Stimulated activated CD4-positive, alpha-beta T cell treated with anti-CD3 and anti-CD28 coated beads, Interleukin-15, amount 100 ng/mL, for 48 hours (primary cell): ENCODE measurements at regions not wholly inside any gene's neighbourhood (a gene's known extent, or its start where the extent isn't known, plus 50 kb on each side); places are given as distances from the start of the nearest gene placed in this dataset.

Experiments used
- DNase-seq, 2 donors: peaks; one replicate each; pipeline ENCODE4 v3.0.0-alpha.2; 2020; ENCODE audit warnings: low read depth in 2 of 2

DNA sequence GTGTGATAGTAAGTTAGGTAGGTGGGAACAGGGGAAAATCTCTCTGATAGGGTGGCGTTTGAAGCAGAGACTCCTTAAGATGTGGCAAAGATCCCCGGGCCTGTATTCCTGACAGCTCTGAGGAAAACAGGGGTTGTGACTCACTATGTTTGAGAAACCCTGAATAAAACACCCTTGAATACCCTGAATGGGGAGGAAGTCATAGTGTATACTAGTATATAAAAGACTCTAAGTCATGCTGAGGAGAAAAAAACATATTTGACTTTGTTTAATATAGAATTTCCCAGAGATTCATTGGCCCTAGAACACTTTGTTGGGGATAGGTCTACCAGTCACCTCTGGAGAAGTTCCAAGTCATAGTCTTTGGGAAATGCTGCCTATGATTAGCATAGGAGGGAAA, 590.9 kb downstream of the IRS1 start:
- DNase-seq, result no peak

DNA sequence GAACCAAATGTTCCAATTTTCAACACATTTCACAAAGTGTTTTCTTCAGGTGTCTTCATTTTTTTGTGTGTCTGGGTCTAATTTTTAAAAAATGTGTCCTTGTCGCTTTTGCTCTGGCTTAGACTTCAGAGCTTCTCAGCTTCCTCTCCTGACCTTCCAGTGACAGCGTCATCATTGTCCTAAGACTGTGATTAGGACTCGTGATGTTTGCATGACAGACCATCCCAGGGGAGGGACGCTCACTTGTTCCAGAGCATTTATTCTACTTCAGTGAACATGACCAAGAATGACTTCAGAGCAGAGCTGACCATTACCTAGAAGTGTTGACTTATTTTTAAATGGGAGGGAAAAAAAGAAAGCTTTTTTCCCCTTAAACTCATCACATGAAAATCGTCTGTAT, 591.9 kb downstream of the IRS1 start:
- no peak for DNase-seq

DNA sequence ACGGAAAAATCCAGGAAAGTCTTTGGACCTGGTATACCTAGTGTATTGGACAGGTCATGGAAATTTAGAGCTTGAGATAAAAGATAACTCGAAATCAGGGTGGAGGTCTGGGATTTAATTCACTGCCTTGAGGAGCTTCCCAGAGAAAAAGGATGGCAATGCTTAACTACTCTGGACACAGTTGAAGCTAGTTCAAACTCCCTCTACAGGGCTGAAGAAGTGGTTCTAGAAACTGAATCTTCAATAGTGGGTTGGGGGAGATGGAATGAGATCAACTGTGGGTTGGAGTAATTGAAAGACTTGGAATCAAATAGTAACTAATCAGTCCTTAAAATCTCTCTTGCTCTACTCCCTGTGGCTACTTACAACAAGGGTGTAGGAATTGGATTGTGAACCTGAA, 600.1 kb downstream of the IRS1 start:
- no peak for DNase-seq

DNA sequence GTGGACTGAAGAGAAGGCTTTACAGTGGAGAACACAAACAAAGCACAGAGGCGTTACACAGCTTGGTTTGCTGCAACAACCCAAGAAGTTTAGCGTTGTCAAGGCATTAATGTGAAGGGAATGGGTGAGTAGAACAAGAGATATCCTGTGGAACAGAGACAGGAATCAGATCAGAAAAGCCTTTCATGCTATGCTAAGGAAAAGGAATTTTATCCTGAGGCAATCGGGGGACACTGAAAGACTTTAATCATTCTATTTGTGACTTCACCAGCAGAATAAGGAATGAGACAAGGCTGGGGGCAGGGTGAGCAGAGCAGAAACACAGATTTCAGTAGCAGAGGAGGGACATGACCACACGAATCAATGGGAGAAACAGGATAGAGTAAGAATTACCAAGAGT, 600.7 kb downstream of the IRS1 start:
- DNase-seq, result no peak

DNA sequence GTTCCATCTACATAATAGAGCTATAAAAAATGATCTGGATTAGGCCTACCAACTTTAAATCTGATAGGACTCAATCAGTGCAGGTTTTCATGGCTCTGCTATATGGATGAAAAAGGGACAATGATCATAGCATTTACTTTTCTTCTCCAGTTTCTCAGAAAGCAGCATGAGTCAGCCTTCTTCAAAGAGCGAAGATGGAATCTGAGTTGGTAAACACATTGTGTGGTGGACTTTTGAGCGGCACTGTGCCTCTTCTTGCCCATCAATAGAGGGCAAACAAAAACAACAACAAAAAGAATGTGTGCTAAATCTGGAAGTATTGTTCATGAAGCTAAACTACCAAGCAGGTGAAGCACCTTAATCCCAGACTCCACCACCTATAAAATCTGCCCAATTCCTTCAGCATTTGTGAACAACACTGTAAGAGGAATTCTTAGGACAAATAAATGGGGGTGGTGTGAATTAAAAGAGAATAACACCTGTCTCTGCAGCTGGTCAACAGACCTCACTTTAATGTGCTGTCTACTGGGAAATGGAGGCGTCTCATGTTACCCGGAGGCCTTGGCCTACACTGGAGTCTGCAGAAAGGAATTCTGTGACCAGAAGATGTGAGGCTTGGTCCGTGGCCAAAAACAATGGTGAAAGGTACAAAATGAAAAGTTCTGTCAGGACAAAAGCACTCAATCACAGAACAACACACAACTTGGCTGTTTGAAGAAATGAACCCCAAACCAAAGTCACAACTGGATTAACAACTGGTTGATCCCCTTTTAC, 609.0 kb downstream of the IRS1 start:
- no peak for DNase-seq

DNA sequence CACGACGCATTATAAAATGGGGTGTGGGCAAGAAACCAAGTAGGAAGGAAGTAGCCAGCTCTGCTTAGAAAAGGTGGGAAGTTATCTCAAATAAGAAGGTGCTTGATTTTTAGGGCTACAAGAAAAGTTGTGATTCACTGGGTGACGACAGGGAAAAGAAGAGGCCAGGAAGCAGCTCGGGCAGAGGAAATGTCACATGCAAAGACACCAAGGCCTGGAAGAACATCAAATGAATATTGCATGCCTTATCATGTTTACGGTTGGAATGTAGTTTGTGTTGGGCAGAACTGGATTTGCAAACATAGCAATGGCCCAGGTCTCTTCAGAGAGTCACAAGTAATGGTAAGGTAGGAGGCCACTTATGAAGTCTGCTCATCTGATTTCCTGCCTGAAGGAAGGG, 610.6 kb downstream of the IRS1 start:
- DNase-seq, result no peak

DNA sequence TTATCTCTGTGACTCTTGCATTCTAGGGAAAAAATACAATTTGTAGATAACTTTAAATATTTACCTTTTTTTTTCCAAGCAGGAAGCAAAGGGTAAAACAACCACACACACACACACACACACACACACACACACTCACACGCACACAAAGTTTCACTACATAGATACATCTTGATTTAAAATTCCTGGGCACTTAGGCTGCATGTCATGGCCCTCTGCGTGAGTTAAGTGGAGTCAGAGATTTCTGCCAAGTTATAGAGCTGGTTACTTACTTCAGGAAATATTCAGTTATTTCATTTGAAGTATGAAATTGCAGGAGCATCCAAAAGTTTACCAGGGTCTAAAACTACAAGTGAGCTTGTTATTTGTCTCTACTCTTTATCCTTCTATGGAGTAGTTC, 612.0 kb downstream of the IRS1 start:
- DNase-seq, result no peak

DNA sequence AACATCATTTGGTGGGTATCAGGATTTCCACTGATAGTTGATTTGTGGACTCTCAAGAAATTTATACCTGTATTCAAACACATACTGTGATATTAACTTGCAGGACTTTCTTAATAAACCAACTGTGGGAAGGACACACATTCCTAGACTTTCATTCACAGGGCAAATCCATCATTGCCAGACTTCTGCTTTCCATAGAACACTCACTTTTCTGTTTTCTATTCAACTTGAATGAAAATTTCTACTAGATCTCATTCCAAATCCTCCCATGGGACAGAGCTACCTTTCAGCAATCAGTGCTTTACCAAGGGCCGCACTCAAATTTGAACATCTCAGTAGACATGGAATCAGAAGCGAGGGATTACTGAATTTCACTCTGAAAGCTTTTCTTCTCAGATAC, 612.5 kb downstream of the IRS1 start:
- no peak for DNase-seq

DNA sequence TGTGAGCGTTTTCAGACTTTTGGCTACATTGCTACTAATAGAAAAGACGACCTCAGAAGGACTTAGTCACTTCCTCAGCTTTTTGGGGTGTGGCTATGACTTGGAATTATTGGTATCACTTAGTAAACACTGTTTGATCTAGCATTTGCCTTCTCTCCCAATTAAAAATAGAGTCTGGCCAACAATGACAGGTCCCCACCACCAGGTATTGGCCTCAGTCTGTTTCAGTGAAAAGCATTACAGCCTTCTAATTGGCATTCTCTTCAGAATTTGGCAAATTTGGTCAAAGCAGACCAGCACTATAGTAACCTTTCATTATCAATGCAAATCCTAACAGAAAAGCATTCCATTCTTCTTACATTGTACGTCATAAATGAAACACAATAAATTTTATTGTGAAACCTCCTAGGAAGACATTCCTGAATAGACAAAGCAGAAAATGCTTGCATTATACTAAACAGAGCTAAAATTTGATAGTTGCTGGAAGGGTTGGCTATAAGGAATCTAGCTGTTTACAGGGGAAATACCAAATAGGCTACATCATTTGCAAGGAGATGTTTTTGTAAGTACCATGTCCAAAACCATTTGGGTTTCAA, 613.9 kb downstream of the IRS1 start:
- DNase-seq, result no peak

DNA sequence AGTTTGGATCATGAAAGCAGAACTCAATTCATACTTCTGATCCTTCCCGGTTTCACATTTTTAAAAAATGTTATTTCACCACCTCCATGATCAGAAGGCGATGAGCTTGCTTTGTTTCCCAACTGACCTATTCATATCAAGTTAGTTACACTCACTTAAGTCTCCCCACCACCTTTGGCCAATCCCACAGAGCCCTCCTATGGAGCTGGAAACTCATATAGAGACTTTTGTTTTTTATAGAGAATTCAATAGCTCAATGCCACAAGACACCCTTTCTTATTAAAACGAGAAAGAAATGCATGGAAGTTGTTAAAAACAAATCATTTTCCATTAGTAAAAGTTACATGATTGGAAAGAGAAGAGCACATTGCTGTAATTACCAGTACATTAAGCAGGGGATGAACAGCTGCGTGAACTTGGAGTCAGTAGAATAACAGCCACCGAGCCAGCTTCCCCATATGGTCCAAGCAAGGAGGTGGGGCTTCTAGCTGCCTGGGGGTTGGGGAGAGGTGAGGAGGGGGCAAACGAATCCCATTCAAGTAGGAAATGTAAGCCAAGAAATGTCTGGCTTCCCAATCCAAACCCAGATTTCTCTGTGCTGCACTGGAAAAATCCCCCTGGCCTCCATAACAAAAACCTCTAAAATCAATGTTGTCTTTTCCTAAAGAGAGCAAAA, 614.5 kb downstream of the IRS1 start:
- DNase-seq, result no peak

DNA sequence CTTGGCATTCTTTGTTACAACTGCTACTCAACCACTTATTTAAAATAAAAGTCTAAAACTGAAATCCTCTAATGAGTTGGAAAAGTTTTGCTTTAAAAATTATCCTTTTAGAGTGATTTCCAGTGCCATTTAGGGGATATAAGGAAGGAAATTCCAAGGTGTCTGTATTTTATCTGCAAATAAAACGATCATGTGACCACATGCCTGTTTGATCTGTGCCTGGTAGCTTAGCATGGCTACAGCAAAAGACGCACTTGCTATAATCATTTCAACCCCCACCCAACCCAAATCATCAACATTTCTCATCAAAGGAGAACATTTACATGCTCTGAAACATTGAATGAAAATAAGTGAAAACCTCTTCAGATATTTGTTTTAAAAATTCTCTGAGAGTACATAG, 615.1 kb downstream of the IRS1 start:
- no peak for DNase-seq

DNA sequence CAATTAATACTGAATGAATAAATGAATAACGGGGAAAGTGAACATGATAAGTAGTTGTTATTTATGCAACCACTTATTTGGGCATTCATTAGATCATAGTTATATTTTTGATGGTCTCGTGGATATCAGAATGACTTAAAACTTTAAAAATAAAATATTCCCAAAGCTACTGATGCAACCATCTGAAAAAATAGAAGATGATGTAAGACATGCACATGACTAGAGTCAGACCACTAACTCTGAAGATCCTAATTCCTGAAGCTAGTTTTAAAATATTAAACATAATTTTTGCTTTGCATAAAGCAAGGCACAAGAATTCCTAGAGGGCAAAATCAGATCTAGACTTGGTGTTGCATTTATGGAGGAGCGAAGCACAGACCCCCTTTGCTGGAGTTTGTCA, 616.1 kb downstream of the IRS1 start:
- DNase-seq, result no peak

DNA sequence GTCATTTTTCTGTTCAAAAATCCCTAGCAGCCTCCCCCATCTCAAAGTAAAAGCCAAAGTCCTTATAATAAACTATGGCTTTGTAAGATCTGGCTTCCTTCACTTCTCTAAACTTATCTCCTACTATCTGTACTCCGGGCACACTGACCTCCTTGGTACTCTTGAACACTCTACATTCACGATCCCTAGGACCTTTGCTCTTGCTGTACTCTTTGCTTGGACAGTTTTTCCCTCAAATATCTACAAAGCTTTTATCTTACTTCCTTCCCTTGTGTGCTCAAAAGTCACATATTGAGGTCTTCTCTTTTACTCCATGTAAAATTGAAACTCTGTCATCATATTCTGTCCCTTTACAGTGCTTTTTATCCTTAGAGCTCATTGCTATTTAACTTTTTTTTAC, 616.6 kb downstream of the IRS1 start:
- no peak for DNase-seq

DNA sequence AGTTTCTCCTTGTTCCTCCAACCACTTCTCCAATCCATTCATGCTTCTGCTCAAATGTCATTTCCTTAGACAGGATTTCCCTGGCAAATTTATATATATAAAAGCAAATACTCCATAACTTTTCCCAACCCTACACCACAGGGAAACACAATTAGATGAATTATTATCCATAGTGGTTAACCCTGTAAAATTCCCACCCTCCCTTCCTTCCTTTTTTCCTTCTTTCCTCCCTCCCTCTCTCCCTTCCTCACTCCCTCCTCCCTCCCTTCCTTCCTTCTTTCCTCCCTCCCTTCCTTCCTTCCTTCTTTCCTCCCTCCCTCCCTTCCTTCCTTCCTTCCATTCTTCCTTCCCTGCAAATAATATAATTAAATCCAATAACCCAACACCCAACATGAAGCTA, 617.7 kb downstream of the IRS1 start:
- DNase-seq, result no peak

DNA sequence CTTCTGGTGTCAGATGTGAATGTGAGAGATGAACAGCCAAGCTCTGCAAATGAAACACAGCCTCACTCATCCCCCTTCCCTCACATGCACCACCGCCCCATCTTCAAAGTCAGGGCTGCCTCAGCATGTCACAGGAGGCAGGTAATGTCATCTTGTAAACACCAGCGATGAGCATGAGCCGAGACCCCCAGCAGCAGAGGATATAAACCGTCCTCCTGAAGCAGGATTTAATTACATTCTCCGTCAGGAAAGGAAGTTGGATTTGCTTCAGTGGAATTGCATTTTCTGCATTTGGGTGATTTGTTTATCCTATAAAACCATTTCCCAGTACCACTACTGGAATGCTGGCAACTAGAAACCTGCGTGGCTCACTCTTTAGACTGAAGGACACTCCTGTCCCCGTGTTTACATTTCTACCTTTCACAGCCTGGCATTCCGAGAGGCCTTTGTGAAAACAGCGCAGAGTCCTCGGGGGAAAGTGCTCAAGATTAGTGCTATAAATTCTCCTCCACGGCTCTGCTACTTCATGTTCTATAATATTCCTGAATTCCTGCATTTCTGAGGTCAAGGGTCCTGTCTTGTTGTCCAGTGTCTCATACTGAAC, 619.2 kb downstream of the IRS1 start:
- DNase-seq, result no peak

DNA sequence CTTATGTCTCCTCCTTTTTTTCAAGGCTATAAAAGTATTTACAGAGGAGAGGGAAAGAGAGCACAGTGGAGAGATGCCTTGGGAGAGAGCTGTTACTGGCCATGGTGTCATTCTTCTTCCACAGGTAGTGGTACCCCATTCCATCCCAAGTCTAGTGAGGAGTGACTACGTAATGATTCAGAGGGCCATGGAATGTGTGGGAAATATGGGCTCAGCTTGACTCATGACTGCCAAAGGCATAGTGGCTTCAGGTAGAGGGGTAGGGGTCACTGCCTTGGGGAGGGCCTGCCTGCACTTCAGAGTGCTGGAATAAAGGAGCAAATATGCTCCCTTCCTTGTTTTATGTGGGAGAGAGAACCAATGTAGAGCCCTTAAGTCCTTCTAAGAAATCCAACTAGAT, 620.6 kb downstream of the IRS1 start:
- no peak for DNase-seq

DNA sequence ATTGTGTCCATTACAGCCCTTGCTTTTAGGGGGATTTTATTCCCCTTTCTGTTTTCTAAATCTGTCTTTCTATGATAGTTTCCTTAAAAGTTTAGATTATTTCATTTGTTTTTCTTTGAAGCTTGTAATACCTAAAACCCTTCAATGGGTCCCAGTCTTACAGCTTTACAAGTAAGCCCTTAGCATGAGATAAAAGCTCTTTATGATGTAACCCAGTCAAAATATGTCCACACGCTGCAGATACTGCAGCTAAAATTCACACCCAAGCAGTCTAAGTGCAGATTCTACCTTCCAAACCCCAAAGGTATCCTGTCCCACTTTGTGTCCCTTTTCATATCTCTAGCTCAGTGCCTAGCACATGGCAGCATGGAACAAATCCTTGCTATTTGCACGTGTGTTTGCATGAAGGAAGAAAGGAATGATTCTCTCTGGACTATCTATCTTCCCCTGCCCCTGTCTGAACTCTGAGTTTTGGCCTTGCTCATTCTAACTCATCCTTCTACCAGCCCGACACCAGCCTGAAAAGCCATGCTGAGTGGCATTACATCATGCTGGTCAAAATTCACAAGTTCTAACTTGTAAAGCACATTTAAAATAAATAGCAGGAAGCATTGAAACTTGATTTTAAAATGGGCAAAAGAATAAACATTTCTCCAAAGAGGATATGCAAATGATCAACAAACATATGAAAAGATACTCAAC, 623.2 kb downstream of the IRS1 start:
- DNase-seq, result no peak

DNA sequence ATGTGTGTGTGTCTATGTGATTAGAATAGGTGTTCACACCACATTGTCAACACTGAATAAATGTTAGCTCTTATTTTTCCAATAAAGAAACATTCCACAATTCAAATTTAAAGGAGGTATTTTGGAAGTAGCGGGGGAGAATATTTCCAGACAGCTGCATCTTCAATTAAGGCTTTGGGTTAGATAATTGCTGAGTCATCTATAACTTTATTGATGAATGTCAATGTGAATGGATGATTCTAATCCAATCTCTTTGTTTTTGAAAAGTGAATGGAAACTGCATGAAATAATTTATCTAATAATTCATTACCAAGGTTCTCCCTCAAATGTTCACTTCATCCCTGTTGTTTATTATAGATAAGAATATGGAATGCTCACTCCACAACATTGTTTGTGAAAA, 625.2 kb downstream of the IRS1 start:
- no peak for DNase-seq

DNA sequence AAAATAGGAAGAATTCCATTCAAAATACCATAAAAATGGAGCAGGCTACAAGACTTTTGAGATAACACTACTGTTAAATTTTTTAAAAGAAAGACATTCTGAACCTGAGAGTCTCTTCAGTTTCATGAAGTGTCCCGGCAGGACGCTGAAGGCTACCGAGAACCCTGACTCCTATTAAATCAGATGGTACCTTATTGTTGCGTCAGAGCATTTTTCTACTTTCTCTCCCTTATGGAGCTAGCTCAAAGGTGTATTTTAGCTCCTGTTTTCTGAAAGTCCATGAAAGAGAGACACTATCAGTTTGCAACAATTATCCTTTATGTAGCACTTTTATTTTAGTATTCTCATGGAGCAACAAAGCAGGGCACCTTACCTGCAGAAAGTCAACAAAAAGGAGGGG, 626.7 kb downstream of the IRS1 start:
- DNase-seq, result no peak

DNA sequence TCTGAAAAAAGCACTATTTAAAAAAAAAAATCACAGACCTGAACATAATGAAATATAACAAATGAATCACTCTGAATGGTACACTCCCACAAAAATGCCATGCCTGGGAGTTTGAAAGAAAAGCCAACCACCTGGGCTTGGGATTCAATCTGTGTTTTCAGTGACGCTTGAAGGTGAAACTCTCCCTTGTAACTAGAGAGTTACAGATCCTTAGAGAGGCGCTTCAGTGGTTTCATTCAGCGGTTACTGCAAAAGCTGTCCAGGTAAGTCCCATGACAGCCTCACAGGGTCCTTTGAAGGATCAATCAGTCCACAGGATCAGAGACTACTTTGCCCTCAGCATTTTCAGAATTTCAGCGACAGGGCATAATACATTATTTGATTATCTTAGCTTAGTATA, 627.3 kb downstream of the IRS1 start:
- DNase-seq, result no peak

DNA sequence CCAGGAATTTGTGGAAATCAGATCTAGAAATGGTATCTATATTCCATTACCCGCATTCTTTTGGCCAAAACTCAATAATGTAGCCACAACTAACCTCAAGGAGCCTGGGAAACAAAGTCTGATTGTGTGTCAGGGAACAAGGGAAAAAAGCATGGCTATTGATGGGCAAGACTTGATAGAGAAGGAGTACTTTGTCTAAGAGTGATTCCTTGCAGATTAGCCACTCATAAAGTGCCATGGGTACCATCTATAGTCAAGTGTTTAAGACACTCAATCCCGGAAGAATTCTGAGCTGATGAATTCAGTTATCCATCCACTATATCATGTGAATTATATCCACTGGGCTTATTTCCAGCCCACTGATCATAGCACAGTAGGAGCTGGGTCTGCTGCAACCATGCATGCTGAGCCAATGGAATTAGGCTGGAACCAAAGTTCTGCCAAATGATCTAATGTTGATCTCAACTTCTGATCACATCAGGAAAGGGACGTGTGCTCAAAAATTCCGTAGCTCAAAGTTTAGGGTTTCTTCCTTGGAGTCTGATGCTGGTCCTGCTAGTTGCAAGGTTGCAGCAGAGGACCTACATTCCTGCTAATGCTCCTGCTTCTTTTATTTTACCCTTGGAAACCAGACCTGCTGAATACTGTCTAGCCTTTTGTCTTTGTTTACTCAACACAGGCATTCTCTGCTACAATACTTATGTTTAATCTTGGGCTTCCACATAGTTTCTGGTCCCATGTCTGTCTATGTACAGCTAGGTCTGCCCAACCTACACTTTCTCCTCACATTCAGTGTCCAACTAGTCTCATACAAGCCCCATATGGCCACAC, 629.7 kb downstream of the IRS1 start:
- DNase-seq, result no peak
